DND-41 (cell line): ENCODE measurements at regions not wholly inside any gene's neighbourhood (a gene's known extent, or its start where the extent isn't known, plus 50 kb on each side); places are given as distances from the start of the nearest gene placed in this dataset.

Source experiments
- ATAC-seq: fragments of 200-7000 bp; cut with Tn5 transposase; 3 replicates; pipeline ENCODE4 v1.9.1; 2021; ENCODE audit warnings: low read depth; ENCODE audit not compliant: insufficient read depth
- DNase-seq: peaks from one replicate; pipeline ENCODE4 v3.0.0-alpha.2; 2020
- H2AFZ ChIP-seq: 2 replicates; pipeline ENCODE4 v1.6.0; 2012; ENCODE audit warnings: low read depth, low read length
- H3K27ac ChIP-seq: 2 replicates; pipeline ENCODE4 v1.5.1; 2012; ENCODE audit warnings: low read length, inconsistent platforms
- H3K27me3 ChIP-seq: fragments of 200-600 bp; sonication (generic); 2 replicates; pipeline ENCODE4 v1.6.0; 2012; ENCODE audit warnings: low read length, mild to moderate bottlenecking, inconsistent platforms; ENCODE audit not compliant: insufficient read depth, poor library complexity
- H3K36me3 ChIP-seq: 2 replicates; pipeline ENCODE4 v1.5.1; 2012; ENCODE audit warnings: low read length, inconsistent platforms; ENCODE audit not compliant: insufficient read depth
- H3K4me1 ChIP-seq: 2 replicates; pipeline ENCODE4 v1.5.1; 2012; ENCODE audit warnings: mild to moderate bottlenecking, low read length; ENCODE audit not compliant: insufficient read depth
- H3K4me2 ChIP-seq: 2 replicates; pipeline ENCODE4 v1.6.0; 2012; ENCODE audit warnings: mild to moderate bottlenecking, moderate library complexity, low read length, inconsistent platforms; ENCODE audit not compliant: insufficient read depth
- H3K4me3 ChIP-seq, 2 experiments: fragments of 200-600 bp in 1 of 2; shearing (Covaris generic) in 1 of 2; 2 replicates each; pipeline ENCODE4 v1.5.1; 2012 to 2016; ENCODE audit warnings: inconsistent platforms in 2 of 2, low read length in 2 of 2, mild to moderate bottlenecking in 2 of 2, low read depth in 1 of 2, moderate library complexity in 1 of 2
- H3K79me2 ChIP-seq: 2 replicates; pipeline ENCODE4 v1.6.0; 2012; ENCODE audit warnings: low read length, inconsistent platforms; ENCODE audit not compliant: insufficient read depth
- H3K9ac ChIP-seq: 2 replicates; pipeline ENCODE4 v1.6.0; 2012; ENCODE audit warnings: low read depth, mild to moderate bottlenecking, inconsistent platforms, low read length, moderate library complexity
- H3K9me3 ChIP-seq: 2 replicates; pipeline ENCODE4 v1.5.1; 2012; ENCODE audit warnings: low read length, moderate library complexity, mild to moderate bottlenecking, inconsistent platforms; ENCODE audit not compliant: insufficient read depth, severe bottlenecking
- H4K20me1 ChIP-seq: 2 replicates; pipeline ENCODE4 v1.6.0; 2012; ENCODE audit warnings: low read length; ENCODE audit not compliant: insufficient read depth
- EZH2 ChIP-seq: IDR thresholded peaks from 3 replicates; pipeline ENCODE4 v1.6.1; 2012; ENCODE audit warnings: borderline replicate concordance, low read depth, mild to moderate bottlenecking, moderate library complexity, low read length, inconsistent platforms; ENCODE audit not compliant: severe bottlenecking
- TF ChIP-seq, protein P1 (sequence below): IDR thresholded peaks from 2 replicates; pipeline ENCODE4 v1.5.1; 2012; ENCODE audit warnings: borderline replicate concordance, low read length, moderate library complexity, mild to moderate bottlenecking; ENCODE audit not compliant: poor library complexity, severe bottlenecking; ENCODE audit errors: extremely low read depth

- Histone ChIP-seq H3K4me2 (no peak overlapping the region), H3K4me3 (no peak overlapping the region), H3K9ac (no peak overlapping the region), H3K27ac (no peak overlapping the region), H3K9me3 (no peaks in the 10 kb centered on the region), H4K20me1 (no peaks in the 10 kb centered on the region), H3K79me2 (no peaks in the 10 kb centered on the region), H3K27me3 (no peaks in the 10 kb centered on the region), H3K4me1 (no peaks in the 10 kb centered on the region), H2AFZ (no peak overlapping the region), H3K36me3 (no peaks in the 10 kb centered on the region)
- ATAC-seq, result no peak
- TF ChIP-seq, protein P1, sequence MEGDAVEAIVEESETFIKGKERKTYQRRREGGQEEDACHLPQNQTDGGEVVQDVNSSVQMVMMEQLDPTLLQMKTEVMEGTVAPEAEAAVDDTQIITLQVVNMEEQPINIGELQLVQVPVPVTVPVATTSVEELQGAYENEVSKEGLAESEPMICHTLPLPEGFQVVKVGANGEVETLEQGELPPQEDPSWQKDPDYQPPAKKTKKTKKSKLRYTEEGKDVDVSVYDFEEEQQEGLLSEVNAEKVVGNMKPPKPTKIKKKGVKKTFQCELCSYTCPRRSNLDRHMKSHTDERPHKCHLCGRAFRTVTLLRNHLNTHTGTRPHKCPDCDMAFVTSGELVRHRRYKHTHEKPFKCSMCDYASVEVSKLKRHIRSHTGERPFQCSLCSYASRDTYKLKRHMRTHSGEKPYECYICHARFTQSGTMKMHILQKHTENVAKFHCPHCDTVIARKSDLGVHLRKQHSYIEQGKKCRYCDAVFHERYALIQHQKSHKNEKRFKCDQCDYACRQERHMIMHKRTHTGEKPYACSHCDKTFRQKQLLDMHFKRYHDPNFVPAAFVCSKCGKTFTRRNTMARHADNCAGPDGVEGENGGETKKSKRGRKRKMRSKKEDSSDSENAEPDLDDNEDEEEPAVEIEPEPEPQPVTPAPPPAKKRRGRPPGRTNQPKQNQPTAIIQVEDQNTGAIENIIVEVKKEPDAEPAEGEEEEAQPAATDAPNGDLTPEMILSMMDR, result no peak
- TF ChIP-seq EZH2, result no peak
- DNase-seq, result no peak
These were observed 529.5 kb upstream of the CDH8 start for GRCh38 chr16:62565706-62566105.

GRCh38 chr16:62564291-62564690 lies 528.1 kb upstream of the CDH8 start:
- Histone ChIP-seq H4K20me1 (no peaks in the 10 kb centered on the region), H3K4me1 (no peaks in the 10 kb centered on the region), H3K36me3 (no peaks in the 10 kb centered on the region), H3K4me2 (no peak overlapping the region), H3K27ac (no peak overlapping the region), H3K9ac (no peak overlapping the region), H3K79me2 (no peaks in the 10 kb centered on the region), H3K9me3 (no peaks in the 10 kb centered on the region), H3K27me3 (no peaks in the 10 kb centered on the region), H3K4me3 (no peak overlapping the region), H2AFZ (no peak overlapping the region)
- TF ChIP-seq, protein P1, result no peak
- no peak for TF ChIP-seq EZH2
- ATAC-seq (no peak), DNase-seq (no peak)

DNA sequence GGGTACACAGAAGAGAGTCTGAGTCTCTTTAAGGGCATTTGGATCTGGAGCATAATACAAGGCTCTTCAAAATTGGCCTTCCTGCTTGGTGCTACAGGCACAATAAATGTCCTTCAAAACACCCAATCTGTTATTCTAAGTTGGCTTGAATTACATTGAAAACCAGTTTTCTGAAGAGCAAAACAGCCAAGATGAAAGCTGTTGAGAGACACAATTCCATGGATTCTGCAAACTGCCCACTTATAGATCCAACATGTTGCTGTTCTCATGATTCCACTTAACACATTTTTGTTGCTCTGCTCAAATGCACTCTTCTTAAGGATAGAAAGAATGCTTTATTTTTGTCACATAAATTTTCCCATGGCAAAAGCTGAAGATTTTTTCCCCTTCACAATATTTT lies 525.9 kb upstream of the CDH8 start:
- ATAC-seq, result no peak
- Histone ChIP-seq H3K4me2 (no peak overlapping the region), H3K27ac (no peak overlapping the region), H3K4me3 (no peak overlapping the region), H3K9ac (no peak overlapping the region), H3K9me3 (no peaks in the 10 kb centered on the region), H2AFZ (no peak overlapping the region), H3K36me3 (no peaks in the 10 kb centered on the region), H3K27me3 (no peaks in the 10 kb centered on the region), H4K20me1 (no peaks in the 10 kb centered on the region), H3K4me1 (no peaks in the 10 kb centered on the region), H3K79me2 (no peaks in the 10 kb centered on the region)
- DNase-seq, result no peak
- TF ChIP-seq, protein P1, result no peak
- TF ChIP-seq EZH2, result no peak

- H2AFZ ChIP-seq, result no peak overlapping the region
- H3K4me3 ChIP-seq, result no peak overlapping the region
- ATAC-seq (no peak), DNase-seq (no peak)
- no peaks in the 10 kb centered on the region for H3K4me1 ChIP-seq
- no peak for TF ChIP-seq EZH2
- TF ChIP-seq, protein P1, result no peak
- H3K9me3 ChIP-seq, result no peaks in the 10 kb centered on the region
- no peaks in the 10 kb centered on the region for H3K36me3 ChIP-seq
- H3K4me2 ChIP-seq, result no peak overlapping the region
- no peak overlapping the region for H3K27ac ChIP-seq
- no peaks in the 10 kb centered on the region for H3K79me2 ChIP-seq
- no peaks in the 10 kb centered on the region for H3K27me3 ChIP-seq
- no peaks in the 10 kb centered on the region for H4K20me1 ChIP-seq
- H3K9ac ChIP-seq, result no peak overlapping the region
These were observed 513.6 kb upstream of the CDH8 start for GRCh38 chr16:62549875-62550274.
